ENCODE measurements at regions not wholly inside any gene's neighbourhood (a gene's known extent, or its start where the extent isn't known, plus 50 kb on each side); places are given as distances from the start of the nearest gene placed in this dataset.
A peak's percentile ranks its signal among the peaks of the same experiment; 100 is the strongest.

DNA sequence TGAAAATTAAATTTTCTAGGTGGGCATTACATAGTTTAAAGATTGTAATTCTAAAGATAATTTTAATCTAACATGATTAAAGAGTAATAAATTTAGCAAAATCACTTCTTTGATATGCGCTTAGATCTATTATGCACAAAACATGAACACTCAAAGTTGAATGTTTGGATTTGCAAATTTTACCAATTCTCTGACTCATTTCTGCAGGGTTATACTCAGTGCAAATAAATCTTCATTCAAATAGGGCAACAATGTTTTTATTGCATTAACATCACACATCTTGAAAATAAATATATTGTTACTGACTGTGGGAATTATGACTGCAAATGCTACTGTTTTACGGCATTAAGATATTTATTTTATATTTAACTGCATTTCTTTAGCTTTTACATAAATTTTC lies 110.7 kb downstream of the OGFRL1 start:
- DNase-seq: no peak

DNA sequence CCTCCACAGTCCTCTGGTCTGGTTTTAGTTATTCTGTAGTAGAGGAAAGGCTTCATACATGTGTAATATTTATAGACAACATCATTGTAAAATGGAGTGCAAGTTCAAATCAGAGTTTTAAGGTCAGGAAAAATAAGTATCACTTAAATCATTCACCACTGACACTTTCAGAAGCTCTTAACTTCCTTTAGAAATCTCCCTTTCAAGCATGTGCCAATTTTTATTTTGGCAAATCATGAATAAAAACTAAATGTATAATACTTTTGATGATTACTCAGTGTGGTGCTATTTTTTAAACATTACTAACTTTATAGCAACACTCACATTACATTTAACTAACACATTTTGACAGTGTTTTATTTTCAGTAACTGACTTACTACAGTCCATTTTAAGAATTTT lies 112.2 kb downstream of the OGFRL1 start:
- no peak for DNase-seq

DNA sequence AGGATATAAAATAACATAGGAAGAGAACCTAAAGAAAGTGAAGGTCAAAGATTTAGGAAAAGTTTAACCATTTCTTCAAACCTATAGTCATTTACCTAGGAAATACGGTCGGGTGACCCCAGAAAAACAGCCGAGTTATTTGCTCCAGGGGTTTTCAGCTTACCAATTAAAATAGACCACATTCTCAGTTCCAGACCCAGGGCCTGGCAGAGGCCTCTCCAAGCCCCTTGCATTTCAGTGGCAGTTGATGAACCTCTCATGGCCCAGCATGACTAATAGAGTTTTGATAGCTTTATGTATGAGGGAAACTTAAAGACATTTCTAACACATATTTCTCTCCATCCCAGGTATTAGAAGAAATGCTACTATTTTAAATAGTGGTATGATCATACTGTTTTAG lies 113.5 kb downstream of the OGFRL1 start:
- peak; percentile 52 for DNase-seq

DNA sequence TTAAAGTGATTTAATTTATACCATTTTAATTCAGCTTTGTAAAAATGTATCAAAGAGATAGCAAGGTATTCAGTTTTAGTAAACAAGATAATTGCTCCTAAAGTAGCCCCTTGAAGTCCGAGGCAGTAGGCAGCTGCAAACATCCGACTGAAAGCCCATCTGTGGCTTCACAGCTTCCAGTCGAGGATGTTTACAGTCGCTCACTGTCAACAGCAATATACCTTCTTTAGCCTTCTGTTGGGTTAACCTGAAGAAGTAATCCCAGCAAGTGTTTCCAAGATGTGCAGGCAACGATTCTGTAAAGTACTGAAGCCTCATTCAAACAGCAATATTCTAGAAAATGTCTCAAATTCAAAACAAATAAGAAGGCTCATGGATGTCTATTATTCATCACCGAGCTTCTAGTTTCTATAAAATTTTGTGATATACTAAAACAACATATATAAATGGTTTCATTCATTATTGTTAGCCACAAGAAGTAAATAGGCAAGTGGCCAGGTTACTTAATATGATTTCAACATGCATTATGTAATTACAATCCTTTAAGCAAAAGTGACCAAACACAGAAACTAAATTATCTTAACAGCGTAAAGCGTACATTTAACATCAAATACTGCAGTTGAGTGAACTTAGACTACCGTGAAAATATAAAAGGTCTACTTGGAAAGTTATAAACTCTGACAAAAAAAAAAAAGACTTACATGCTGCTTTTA lies 115.0 kb downstream of the OGFRL1 start:
- DNase-seq: no peak

DNA sequence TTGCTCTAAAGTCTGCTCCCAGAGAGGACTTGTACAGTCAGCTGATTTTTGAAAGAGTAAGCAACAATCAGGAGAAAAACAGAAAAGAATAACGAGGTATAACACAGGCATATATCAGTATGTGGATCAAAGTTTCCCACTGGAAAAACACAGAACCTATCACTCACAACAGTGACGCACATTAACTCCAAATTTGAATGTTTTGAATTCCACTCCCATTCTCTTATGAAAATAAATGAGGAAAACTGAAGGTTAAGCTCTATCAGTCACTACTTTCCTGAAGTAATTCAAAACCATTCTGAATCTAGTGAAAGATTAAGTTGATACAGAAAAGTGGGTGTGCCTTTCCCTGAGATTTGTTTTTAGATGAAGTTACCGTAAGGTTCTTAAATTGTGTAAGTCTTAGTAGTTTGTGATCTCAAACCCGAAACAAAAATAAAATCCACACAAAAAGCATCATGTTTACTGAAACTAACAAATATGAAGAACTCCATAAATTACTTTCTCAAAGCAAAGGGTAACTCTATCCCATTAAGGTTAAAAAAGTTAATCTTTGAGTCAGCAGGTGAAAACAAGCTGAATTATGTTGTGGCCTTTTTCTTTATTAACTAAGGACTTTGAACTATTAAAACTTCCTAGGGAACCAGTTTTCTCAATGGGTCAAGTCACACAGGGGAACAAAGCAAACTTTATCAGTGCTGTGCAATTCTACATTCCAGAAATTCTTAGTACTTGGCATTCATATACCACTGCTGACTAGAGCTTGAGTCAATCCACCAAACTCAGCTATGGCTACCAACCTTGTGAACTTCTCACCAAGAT lies 115.7 kb downstream of the OGFRL1 start:
- peak; percentile 97 for DNase-seq

DNA sequence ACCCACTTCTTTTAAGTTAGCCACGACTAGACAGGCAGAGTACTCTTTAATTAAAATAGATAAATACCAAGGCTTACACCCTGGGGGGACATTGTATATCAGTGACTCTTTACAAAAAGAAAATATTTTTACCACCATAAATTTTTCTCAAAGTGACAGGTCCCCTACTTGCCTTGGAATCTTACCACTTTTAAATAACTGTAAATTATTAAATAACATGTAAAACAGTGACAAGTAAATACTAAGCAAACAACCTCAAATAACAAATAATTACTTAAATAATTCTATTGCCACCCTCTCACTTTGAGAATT lies 116.3 kb downstream of the OGFRL1 start:
- DNase-seq: no peak

DNA sequence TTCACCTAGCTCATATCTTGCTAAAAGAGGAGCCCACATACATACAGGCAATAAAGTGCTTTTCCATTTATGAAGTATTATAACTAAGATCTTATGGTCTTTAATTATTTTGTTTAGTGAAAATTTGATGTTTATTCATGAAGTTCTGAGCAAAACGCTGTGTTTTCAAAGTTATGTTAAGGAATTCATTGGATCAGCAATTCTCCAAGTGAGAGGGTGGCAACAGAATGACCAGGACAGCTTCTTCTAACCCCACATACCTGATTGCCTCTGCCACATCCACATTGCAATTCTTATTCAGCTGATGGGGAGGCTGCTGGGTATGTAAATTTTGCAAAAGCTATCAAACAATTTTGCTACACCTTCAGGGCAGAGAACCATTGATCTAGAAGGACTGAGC lies 116.8 kb downstream of the OGFRL1 start:
- peak; percentile 66 for DNase-seq

DNA sequence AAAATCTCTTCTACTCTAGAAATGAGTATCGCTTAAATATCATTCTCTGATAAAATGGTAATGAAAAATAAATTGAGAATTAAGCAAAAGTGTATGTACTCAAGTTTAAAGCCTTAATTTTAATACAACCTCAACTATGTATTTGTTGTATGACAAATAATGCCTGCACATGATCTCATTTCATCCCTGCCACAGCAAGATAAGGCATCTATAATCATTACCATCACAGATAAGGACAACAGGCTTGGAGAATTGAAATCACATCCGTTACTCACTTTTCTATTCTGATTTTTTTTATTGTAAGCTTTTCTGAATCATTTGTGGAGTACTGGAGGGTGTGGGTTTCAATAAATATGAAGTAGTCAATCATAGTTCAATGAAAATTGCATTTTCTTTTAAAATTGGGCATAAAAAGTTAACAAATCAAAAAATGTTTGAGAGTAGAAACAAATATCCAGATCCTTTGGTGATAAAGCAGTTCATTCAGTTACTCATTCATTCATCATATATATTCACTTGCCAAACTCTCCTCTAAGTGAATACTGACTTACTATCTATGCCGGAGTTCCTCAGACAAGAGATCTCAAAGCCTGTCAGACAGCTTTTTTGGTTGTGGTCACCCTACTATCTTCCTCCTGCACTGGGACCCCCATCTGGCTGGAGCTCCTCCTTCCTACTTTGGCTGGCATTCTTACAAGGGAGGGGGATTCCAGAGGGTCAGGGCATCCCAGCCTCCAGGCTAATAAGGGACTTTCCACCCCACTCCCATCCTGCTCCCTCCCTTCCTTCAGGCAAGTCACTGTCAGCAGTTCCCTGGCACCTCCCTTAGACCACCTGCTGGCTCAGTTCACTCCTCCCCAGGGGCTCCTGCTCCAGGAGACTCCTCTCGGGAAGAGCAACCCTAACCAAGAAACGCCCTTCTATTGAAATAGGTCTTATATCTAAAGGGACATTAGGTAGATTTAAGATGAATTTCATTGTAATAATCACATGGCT lies 118.6 kb downstream of the OGFRL1 start:
- peak; percentile 18 for DNase-seq

DNA sequence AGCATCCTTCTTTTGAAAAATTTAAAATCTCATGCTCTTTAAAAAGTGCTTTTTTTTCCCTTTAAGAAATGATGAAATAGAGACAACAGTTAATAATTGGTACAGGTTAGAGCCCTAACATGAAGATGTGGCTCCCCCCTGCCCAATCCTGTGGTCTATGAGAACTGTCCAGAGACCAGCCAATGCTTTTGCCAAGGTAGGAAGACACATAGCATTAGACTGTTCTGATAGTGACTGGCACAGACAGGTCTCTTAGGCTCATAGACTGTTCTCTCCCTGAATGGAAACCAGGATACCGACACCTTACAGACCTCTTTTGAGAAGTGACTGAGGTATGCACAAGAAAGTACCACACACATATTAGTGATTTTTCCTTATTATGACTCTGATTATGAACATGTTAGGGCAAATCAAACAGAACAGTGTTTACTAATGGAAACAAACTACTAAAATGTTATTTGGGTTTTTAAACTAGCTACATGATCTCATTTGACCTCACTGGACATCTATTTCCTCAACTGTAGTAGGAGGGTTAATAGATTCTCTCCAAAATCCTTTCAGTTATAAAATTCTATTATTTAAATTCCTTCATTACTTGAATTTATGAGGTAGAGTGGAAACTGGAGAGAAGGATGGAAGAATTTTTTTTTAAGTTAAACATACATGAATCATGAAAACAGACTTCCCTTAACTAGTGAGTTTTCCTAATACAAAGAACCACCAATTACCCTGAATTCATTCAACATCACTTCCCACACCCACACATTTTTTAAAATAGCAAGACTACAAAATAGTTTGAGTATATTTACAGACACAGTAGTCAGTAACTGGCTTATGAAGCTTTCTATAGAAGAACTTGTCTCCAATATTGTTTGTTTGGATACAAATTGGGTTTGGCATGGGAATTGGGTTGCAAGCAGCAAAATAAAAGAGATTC lies 120.4 kb downstream of the OGFRL1 start:
- DNase-seq: peak; percentile 48

GRCh38 chr6:71410164-71410566 lies 121.6 kb downstream of the OGFRL1 start:
- DNase-seq: peak; percentile 77

GRCh38 chr6:71410681-71411080 lies 122.1 kb downstream of the OGFRL1 start:
- peak; percentile 8 for DNase-seq

DNA sequence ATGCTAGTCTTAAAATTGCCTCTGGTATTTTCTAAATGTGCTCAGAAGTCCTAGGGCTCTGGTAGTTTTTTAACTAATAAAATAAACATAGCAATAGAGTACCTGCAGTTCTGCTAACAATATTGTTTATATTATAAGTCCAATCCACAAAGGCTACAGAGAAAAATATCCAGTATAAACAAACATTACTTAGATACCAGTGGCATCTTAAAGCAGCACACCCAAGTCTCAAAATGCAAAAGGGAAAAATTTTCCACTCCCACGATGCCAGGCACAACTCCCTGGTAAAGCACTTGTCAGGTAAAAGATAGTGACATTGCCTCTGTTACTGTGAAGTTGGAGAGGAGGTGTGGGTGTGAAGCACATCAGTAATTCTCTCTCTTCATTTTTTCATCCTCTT lies 123.3 kb downstream of the OGFRL1 start:
- no peak for DNase-seq

GRCh38 chr6:71412559-71413140 lies 124.0 kb downstream of the OGFRL1 start:
- DNase-seq: peak; percentile 58

DNA sequence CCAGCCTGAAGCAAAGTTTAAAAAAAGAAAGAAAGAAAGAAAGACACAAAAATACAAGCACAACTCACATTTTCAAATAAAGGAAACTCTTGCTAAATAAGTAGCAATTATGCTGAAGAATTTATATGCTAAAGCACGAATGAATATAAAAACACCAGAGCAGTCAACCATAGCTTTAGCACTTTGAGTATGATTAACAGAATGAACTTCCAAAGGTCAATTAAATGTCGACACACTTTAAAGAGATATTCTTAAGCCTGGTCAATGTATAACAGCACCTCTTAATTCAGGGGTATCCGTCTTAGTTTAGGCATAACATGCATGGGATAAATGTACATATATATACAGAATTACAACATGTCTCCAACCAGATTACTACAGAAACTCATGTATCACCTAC lies 125.9 kb downstream of the OGFRL1 start:
- peak; percentile 85 for DNase-seq

DNA sequence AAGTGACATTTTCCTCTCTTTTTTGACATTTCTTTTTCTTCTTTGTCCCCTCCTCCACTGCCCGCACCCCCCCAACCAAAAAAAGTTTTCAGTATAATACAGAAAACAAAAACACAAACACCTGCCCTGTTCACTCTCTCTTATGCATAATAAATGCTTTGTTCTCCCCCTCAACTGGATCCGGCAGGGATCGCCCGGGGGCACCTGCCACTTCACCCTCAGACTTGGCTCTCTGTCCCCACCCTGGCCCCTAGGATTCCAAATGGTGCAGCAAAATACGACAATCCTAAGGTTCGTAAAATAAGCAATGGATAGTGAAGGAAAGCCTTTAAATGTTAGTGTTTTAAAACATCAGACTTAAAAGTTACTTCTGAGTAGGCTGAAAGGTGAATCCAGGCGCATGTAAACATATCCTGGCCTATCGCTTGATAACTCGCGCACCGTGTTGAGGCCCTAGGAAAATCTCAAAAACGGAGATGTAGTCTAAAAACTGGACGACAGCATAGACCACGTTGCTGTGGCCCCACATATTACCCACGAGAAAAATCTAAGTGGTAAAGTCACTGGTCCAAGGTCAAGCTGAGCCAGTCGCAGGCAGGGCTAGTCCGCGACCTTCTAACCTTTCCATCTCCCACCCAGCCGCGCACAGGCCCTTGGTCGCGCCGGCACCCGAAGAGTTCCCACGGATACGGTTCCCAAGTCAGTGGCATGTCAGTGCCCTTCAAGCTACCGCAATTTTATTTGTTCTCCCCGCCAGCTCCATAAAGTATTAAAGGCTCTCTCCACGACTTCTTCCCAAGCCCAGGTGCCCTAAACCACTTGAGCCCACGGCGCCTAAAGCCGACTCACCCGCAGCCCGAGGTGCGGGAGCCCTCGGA lies 130.8 kb downstream of the OGFRL1 start:
- peak; percentile 30 for DNase-seq

DNA sequence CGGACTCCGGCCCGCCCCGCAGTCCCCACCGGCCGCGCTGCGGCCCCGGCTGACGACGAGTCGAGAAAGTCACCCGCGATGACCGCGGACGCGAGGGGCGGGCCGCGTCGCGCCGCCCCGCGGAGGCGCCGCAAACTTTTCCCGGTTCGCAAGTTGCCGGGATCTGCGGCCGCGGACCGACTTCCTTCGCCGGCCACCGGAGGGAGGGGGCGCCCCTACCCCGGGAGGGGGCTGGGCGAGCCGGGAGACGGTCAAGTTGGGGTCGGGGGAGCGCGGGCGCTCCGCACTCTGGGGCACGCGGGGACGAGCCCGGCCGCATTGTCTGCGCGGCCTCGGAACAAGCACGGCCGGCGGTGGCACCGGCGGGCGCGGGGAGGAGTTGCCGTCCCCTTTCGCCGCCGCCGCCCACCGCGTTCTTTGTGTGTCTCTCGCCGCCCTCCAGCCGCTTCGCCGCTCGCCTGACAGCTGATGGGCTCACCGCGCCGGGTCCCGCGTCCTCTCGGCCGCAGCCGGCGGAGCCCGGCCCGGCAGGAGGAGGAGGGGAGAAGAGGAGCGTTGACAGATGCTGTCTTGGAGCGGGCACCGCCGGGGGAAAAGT lies 131.6 kb downstream of the OGFRL1 start:
- no peak for DNase-seq

DNA sequence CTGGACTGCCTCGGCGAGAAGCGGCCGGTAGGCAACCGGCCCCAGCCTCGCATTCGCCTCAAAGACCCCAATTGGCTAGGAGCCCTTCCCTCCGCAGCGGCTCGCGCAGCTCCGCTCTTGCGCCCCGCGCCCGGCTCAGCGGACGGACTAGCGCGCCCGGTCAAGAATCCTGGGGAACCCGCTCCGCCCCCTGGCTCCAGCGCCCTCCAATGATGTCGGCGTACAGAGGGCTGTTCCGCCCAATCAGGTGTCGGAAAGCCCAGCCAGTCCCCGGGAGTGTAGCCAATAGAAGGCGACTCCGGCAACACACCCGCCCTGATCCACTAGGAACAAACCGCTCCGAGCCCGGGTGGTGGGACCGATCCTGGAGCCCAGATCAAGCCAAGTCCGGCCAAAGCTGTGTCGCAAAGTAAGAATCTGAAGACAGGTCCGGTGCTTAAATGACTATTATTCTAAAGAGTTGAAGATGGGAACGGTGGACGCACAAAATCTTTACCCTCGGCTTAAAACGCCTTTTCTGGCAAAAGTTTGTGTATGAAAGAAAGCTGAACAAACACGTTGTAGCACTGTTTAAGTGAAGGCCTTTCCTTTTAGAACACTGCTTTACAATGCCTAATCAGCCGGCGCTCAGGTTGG lies 132.2 kb downstream of the OGFRL1 start:
- DNase-seq: peak; percentile 90

GRCh38 chr6:71421611-71422010 lies 133.0 kb downstream of the OGFRL1 start:
- DNase-seq: no peak

DNA sequence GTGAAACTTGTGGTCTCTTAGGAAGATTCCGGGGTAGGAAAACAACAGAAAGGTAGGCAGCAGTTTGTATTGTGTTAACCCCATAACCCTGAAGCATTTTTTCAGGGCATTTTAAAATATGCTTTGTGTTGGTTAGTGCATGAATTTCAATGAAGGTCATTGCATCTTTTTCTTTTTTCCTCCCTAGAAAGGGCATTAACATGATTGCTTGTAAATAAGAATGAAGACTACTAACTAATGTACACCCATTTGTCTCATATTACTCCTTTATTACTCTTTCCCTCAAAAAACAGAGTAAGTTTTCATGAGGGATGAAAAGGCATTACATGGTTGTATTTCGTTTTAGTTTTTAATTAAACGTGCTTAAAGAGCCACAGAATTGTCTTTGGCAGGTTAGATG lies 141.4 kb downstream of the OGFRL1 start:
- no peak for DNase-seq

GRCh38 chr6:71433441-71433840 lies 144.8 kb downstream of the OGFRL1 start:
- DNase-seq: no peak

Data from kidney glomerular epithelial cell (primary cell).